K562 (cell line): ENCODE measurements at regions not wholly inside any gene's neighbourhood (a gene's known extent, or its start where the extent isn't known, plus 50 kb on each side); places are given as distances from the start of the nearest gene placed in this dataset.
"Not testable (repeated sequence)": the region's sequence is repeated elsewhere in the genome, so short reads cannot be mapped to it uniquely, and the experiment has no call there.

Experiments used
- ATAC-seq: fragments of 200-7000 bp; cut with Tn5 transposase; 3 replicates; pipeline ENCODE4 v1.9.1; 2020; ENCODE audit warnings: moderate library complexity
- BruUV-seq: library from RNA; stranded (reverse); fragments of 400-500 nt; replicated peaks from 2 replicates; lab custom pipeline; 2021; lab: Mats Ljungman, UMichigan
- CTCF ChIA-PET: fragments of 300-600 bp; formaldehyde crosslinking; extraction: SDS; loops from one replicate; lab custom pipeline; 2021; ENCODE audit warnings: low intra/inter-chr PET ratio; lab: Yijun Ruan, JAX
- POLR2A ChIA-PET: fragments of 300-600, 350-650 bp; sonication (Branson Sonifier 250); formaldehyde crosslinking; extraction: SDS; loops from one replicate; lab custom pipeline; 2021; ENCODE audit warnings: antibody characterized with exemption, inconsistent platforms; lab: Yijun Ruan, JAX
- DNase-seq, 4 experiments: peaks; one replicate each; pipeline versions ENCODE4 v3.0.0 to v3.0.0-alpha.2; 2011 to 2018; ENCODE audit warnings: low spot score in 3 of 4, mixed read lengths in 3 of 4; ENCODE audit errors: extremely low read depth in 1 of 4
- FAIRE-seq: peaks from 2 replicates; lab custom pipeline; 2011; peaks lifted over from hg19 to GRCh38; lab: Jason Lieb, UNC
- H2AFZ ChIP-seq: 2 replicates; pipeline ENCODE4 v1.6.0; 2011; ENCODE audit warnings: low read depth, low read length, control low read depth, inconsistent platforms
- H3K27ac ChIP-seq: fragments of 200-600 bp; 3 replicates; pipeline ENCODE4 v1.8.0; 2011; ENCODE audit warnings: low read depth, mild to moderate bottlenecking, control low read depth, inconsistent platforms, low read length, moderate library complexity, mixed read lengths; ENCODE audit errors: extremely low read depth
- H3K27me3 ChIP-seq, 2 experiments: fragments of 300-600 bp in 1 of 2; 2 replicates in 1 of 2; 3 replicates in 1 of 2; pipeline versions ENCODE4 v1.6.0 to v1.8.0; 2011; ENCODE audit warnings: inconsistent platforms in 2 of 2, low read length in 2 of 2, mild to moderate bottlenecking in 1 of 2, mixed read lengths in 1 of 2, moderate library complexity in 1 of 2; ENCODE audit not compliant: control insufficient read depth in 2 of 2, insufficient read depth in 2 of 2
- H3K36me3 ChIP-seq: fragments of 300-600 bp; 3 replicates; pipeline ENCODE4 v1.8.0; 2011; ENCODE audit warnings: mild to moderate bottlenecking, low read length, inconsistent platforms; ENCODE audit not compliant: control insufficient read depth, insufficient read depth
- H3K4me1 ChIP-seq, 2 experiments: fragments of 200-600 bp in 1 of 2; replicated peaks in 1 of 2; 2 replicates in 1 of 2; 3 replicates in 1 of 2; pipeline versions ENCODE4 v1.5.1 to v1.8.0; 2011; ENCODE audit warnings: inconsistent platforms in 2 of 2, low read length in 2 of 2, mild to moderate bottlenecking in 1 of 2, mixed read lengths in 1 of 2, moderate library complexity in 1 of 2; ENCODE audit not compliant: control insufficient read depth in 2 of 2, insufficient read depth in 2 of 2
- H3K4me2 ChIP-seq: 2 replicates; pipeline ENCODE4 v1.6.1; 2011; ENCODE audit warnings: low read length, control low read depth, inconsistent platforms, mixed read lengths; ENCODE audit not compliant: insufficient read depth
- H3K4me3 ChIP-seq: fragments of 200-600 bp; sonication (generic), shearing (Covaris generic); 2 replicates; pipeline ENCODE4 v1.5.1; 2016; ENCODE audit warnings: control low read depth, inconsistent platforms
- H3K79me2 ChIP-seq: fragments of 200-600 bp; 3 replicates; pipeline ENCODE4 v1.8.0; 2011; ENCODE audit warnings: low read length, inconsistent platforms; ENCODE audit not compliant: control insufficient read depth, insufficient read depth
- H3K9ac ChIP-seq, 2 experiments: 2 replicates each; pipeline versions ENCODE4 v1.6.0 to v1.6.1; 2011; ENCODE audit warnings: low read depth in 2 of 2, low read length in 2 of 2, control low read depth in 1 of 2, inconsistent platforms in 1 of 2, mild to moderate bottlenecking in 1 of 2, mixed read lengths in 1 of 2; ENCODE audit not compliant: insufficient read depth in 1 of 2
- H3K9me1 ChIP-seq: one replicate; pipeline ENCODE4 v1.6.0; 2011; ENCODE audit warnings: inconsistent platforms, mild to moderate bottlenecking, low read length, moderate library complexity; ENCODE audit not compliant: control insufficient read depth, insufficient read depth
- H3K9me3 ChIP-seq: replicated peaks from 2 replicates; pipeline ENCODE4 v1.5.1; 2011; ENCODE audit warnings: low read depth, low read length, inconsistent platforms; ENCODE audit not compliant: control insufficient read depth, insufficient read depth
- H4K20me1 ChIP-seq: replicated peaks from 2 replicates; pipeline ENCODE4 v1.6.1; 2011; ENCODE audit warnings: low read length, inconsistent platforms, mixed read lengths; ENCODE audit not compliant: control insufficient read depth, insufficient read depth
- ZHX1 ChIP-seq: fragments of 150-350 bp; conservative IDR thresholded peaks from 2 replicates; pipeline ENCODE4 v1.6.1; 2014; ENCODE audit warnings: low read length
- WGBS: fragments of 100-300 bp; shearing (Covaris generic); methylation state at CpG from one replicate; pipeline ENCODE4 v1.1.6; 2016; ENCODE audit warnings: low coverage, mixed read lengths; ENCODE audit not compliant: insufficient coverage; ENCODE audit errors: missing lambda C conversion rate; 5-methylcytosine and 5-hydroxymethylcytosine counted together
- in situ Hi-C: fragments of 300-500 bp; cut with MboI; formaldehyde crosslinking; loops from 4 replicates; pipeline ENCODE4 v1.15.0; 2018; ENCODE audit warnings: inconsistent platforms, mixed read lengths
- intact Hi-C: fragments of 100-400 bp; cut with micrococcal nuclease; formaldehyde crosslinking; loops from 2 replicates; pipeline ENCODE4 v1.14.2; 2022

GRCh38 chr2:193428336-193428818, 1233.6 kb upstream of the TMEFF2 start (continued):
- TF ChIP-seq ZHX1 = no peak

DNA sequence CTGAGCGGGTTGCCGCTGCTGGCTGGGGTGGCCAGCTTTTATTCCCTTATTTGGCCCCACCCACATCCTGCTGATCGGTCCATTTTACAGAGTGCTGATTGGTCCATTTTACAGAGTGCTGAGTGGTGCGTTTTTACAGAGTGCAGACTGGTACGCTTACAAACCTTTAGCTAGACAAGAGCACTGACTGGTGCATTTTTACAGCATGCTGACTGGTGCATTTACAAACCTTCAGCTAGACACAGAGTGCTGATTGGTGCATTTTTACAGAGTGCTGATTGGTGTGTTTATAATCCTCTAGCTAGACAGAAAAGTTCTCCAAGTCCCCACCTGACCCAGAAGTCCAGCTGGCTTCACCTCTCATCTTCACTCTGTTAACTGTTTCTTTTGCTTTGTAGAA, 1217.6 kb upstream of the TMEFF2 start:
- H3K9me1 ChIP-seq, H4K20me1 ChIP-seq, H3K9ac ChIP-seq, H3K27me3 ChIP-seq, ATAC-seq, FAIRE-seq, DNase-seq, H3K9me3 ChIP-seq, H3K27ac ChIP-seq, H3K4me3 ChIP-seq, intact Hi-C loops, H3K4me1 ChIP-seq, H3K4me2 ChIP-seq, POLR2A ChIA-PET, BruUV-seq, H2AFZ ChIP-seq, H3K36me3 ChIP-seq, H3K79me2 ChIP-seq, in situ Hi-C loops, CTCF ChIA-PET: not testable (repeated sequence)
- 0% methylated on average over 3 of the region's 5 CpGs for WGBS
